Left hindlimb (tissue), 1 donor: ENCODE measurements at regions not wholly inside any gene's neighbourhood (a gene's known extent, or its start where the extent isn't known, plus 50 kb on each side); places are given as distances from the start of the nearest gene placed in this dataset.

Experiments used
- DNase-seq: peaks from one replicate; pipeline ENCODE4 v3.0.0-alpha.2; 2018

- DNase-seq, result no peak
Observed at GRCh38 chr12:60930151-60930550, 1330.1 kb upstream of the USP15 start.

- DNase-seq, result no peak
Observed at GRCh38 chr12:60935981-60936761, 1324.0 kb upstream of the USP15 start.

- no peak for DNase-seq
Observed at GRCh38 chr12:60947533-60947932, 1312.7 kb upstream of the USP15 start.

- DNase-seq, result no peak
Observed at GRCh38 chr12:60967128-60967527, 1293.1 kb upstream of the USP15 start.

GRCh38 chr12:60977966-60978365 lies 1282.2 kb upstream of the USP15 start:
- no peak for DNase-seq

GRCh38 chr12:60980558-60980957 lies 1279.6 kb upstream of the USP15 start:
- no peak for DNase-seq

- no peak for DNase-seq
Observed at GRCh38 chr12:60981473-60981872, 1278.7 kb upstream of the USP15 start.

GRCh38 chr12:60992087-60992486 lies 1268.1 kb upstream of the USP15 start:
- DNase-seq, result no peak

GRCh38 chr12:60995256-60995825 lies 1264.9 kb upstream of the USP15 start:
- no peak for DNase-seq

- DNase-seq, result no peak
Observed at GRCh38 chr12:60997869-60998378, 1262.3 kb upstream of the USP15 start.

- no peak for DNase-seq
Observed at GRCh38 chr12:61009192-61009591, 1251.0 kb upstream of the USP15 start.

GRCh38 chr12:61011767-61012423 lies 1248.3 kb upstream of the USP15 start:
- no peak for DNase-seq

GRCh38 chr12:61018571-61018970 lies 1241.6 kb upstream of the USP15 start:
- DNase-seq, result no peak

- DNase-seq, result no peak
Observed at GRCh38 chr12:61023231-61023630, 1237.0 kb upstream of the USP15 start.

- no peak for DNase-seq
Observed at GRCh38 chr12:61029516-61029915, 1230.7 kb upstream of the USP15 start.

- no peak for DNase-seq
Observed at GRCh38 chr12:61037792-61038191, 1222.4 kb upstream of the USP15 start.

- no peak for DNase-seq
Observed at GRCh38 chr12:61043838-61044237, 1216.4 kb upstream of the USP15 start.

GRCh38 chr12:61044766-61045165 lies 1215.4 kb upstream of the USP15 start:
- DNase-seq, result no peak

- DNase-seq, result no peak
Observed at GRCh38 chr12:61070640-61071414, 1189.4 kb upstream of the USP15 start.

- DNase-seq, result no peak
Observed at GRCh38 chr12:61072717-61073116, 1187.5 kb upstream of the USP15 start.

- DNase-seq, result no peak
Observed at GRCh38 chr12:61095111-61095510, 1165.1 kb upstream of the USP15 start.

GRCh38 chr12:61098031-61098580 lies 1162.1 kb upstream of the USP15 start:
- no peak for DNase-seq

- no peak for DNase-seq
Observed at GRCh38 chr12:61107118-61107517, 1153.1 kb upstream of the USP15 start.
